ENCODE measurements at regions not wholly inside any gene's neighbourhood (a gene's known extent, or its start where the extent isn't known, plus 50 kb on each side); places are given as distances from the start of the nearest gene placed in this dataset.

DNA sequence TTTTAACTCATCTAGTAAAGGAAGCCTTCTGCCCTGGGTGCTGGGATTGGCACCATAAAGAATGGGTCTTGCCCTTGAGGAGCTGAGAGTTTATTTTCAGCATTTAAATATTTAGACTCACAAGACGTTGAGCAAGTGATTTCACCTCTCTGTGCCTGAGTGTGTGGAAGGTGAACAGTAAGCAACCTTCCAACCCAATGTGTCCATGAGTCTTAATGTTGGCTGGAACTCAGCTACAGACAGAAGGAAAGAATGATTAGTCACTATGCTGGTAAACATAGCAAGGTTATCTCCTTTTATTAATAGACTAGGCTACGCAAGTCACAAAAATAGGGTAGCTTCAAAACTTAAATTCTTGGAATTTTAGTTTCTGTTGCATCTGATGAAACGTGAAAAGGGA lies 277.4 kb upstream of the GATB start:
- no peak for TF ChIP-seq TAF1 (IDR thresholded peaks at IDR 0.05; ENCODE audit: borderline replicate concordance, insufficient read depth, low read length)
- no peak for TF ChIP-seq POLR2AphosphoS5 (IDR thresholded peaks at IDR 0.05; ENCODE audit: low read depth, low read length)
- TF ChIP-seq SIN3A (IDR thresholded peaks at IDR 0.05; ENCODE audit: borderline replicate concordance, insufficient read depth, low read length), result no peak
- TF ChIP-seq, protein P1, sequence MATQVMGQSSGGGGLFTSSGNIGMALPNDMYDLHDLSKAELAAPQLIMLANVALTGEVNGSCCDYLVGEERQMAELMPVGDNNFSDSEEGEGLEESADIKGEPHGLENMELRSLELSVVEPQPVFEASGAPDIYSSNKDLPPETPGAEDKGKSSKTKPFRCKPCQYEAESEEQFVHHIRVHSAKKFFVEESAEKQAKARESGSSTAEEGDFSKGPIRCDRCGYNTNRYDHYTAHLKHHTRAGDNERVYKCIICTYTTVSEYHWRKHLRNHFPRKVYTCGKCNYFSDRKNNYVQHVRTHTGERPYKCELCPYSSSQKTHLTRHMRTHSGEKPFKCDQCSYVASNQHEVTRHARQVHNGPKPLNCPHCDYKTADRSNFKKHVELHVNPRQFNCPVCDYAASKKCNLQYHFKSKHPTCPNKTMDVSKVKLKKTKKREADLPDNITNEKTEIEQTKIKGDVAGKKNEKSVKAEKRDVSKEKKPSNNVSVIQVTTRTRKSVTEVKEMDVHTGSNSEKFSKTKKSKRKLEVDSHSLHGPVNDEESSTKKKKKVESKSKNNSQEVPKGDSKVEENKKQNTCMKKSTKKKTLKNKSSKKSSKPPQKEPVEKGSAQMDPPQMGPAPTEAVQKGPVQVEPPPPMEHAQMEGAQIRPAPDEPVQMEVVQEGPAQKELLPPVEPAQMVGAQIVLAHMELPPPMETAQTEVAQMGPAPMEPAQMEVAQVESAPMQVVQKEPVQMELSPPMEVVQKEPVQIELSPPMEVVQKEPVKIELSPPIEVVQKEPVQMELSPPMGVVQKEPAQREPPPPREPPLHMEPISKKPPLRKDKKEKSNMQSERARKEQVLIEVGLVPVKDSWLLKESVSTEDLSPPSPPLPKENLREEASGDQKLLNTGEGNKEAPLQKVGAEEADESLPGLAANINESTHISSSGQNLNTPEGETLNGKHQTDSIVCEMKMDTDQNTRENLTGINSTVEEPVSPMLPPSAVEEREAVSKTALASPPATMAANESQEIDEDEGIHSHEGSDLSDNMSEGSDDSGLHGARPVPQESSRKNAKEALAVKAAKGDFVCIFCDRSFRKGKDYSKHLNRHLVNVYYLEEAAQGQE (IDR thresholded peaks at IDR 0.05; ENCODE audit: insufficient read depth in 1 of 2, low read depth in 2 of 2, low read length in 2 of 2), result no peak

All from PFSK-1 (cell line).